GM10266 (cell line): ENCODE measurements at regions not wholly inside any gene's neighbourhood (a gene's known extent, or its start where the extent isn't known, plus 50 kb on each side); places are given as distances from the start of the nearest gene placed in this dataset.

ENCODE experiments used
- DNase-seq: peaks from one replicate; pipeline ENCODE4 v3.0.0; 2012; ENCODE audit errors: extremely low spot score
- TF ChIP-seq, protein P1 (sequence below): IDR thresholded peaks from 2 replicates; pipeline ENCODE4 v1.5.1; 2012; ENCODE audit warnings: mild to moderate bottlenecking, low read depth; ENCODE audit not compliant: control insufficient read depth, insufficient read depth; ENCODE audit errors: missing control alignments

- DNase-seq, result no peak
- TF ChIP-seq, protein P1, sequence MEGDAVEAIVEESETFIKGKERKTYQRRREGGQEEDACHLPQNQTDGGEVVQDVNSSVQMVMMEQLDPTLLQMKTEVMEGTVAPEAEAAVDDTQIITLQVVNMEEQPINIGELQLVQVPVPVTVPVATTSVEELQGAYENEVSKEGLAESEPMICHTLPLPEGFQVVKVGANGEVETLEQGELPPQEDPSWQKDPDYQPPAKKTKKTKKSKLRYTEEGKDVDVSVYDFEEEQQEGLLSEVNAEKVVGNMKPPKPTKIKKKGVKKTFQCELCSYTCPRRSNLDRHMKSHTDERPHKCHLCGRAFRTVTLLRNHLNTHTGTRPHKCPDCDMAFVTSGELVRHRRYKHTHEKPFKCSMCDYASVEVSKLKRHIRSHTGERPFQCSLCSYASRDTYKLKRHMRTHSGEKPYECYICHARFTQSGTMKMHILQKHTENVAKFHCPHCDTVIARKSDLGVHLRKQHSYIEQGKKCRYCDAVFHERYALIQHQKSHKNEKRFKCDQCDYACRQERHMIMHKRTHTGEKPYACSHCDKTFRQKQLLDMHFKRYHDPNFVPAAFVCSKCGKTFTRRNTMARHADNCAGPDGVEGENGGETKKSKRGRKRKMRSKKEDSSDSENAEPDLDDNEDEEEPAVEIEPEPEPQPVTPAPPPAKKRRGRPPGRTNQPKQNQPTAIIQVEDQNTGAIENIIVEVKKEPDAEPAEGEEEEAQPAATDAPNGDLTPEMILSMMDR, result no peak
These were observed 812.6 kb downstream of the MCTP2 start for GRCh38 chr15:95043933-95044313.

GRCh38 chr15:95044745-95045417 is 813.5 kb downstream of the MCTP2 start:
- DNase-seq, result no peak
- TF ChIP-seq, protein P1, result no peak

DNA sequence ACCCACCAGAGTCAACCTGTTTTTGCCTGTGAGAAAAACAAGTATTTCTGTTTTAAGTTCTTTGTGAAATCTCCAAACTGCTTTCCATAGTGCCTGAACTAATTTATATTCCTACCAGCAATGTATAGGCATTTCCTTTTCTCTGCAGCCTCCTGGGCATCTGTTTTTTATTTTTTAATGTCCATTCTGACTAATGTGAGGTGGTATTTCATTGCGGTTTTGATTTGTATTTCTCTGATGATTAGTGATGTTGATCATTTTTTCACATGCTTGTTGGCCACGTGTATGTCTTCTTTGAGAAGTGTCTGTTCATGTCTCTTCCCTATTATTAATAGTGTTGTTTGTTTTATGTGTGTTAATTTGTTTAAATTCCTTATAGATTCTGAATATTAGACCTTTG is 820.5 kb downstream of the MCTP2 start:
- DNase-seq, result no peak
- TF ChIP-seq, protein P1, result no peak

DNA sequence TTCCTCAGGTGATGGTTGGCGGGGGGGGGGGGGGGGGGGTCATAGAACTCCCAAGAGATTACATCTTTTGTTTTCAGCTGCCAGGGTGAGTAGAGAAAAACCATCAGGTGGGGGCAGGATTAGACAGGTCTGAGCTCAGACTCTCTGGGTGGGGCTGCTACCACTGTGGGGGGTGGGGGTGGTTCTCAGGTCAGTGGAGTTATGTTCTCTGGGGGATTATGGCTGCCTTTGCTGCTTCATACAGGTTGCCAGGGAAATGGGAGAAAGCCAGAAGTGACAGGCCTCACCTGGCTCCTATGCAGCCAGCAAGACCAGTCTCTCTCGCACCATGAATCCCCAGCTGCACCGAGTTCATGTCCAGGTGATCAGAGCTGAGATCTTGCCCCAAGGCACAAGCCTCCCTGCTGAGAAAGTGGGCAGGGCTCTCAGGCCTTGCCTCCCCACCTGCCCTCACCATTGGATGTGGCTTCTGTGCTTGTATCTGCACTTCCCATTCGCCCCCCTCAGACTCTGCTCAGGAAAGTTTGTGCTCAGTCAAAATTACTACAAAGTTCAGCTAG is 828.1 kb downstream of the MCTP2 start:
- TF ChIP-seq, protein P1, result no peak
- no peak for DNase-seq

GRCh38 chr15:95068701-95069521 is 837.5 kb downstream of the MCTP2 start:
- no peak for DNase-seq
- TF ChIP-seq, protein P1, result no peak

DNA sequence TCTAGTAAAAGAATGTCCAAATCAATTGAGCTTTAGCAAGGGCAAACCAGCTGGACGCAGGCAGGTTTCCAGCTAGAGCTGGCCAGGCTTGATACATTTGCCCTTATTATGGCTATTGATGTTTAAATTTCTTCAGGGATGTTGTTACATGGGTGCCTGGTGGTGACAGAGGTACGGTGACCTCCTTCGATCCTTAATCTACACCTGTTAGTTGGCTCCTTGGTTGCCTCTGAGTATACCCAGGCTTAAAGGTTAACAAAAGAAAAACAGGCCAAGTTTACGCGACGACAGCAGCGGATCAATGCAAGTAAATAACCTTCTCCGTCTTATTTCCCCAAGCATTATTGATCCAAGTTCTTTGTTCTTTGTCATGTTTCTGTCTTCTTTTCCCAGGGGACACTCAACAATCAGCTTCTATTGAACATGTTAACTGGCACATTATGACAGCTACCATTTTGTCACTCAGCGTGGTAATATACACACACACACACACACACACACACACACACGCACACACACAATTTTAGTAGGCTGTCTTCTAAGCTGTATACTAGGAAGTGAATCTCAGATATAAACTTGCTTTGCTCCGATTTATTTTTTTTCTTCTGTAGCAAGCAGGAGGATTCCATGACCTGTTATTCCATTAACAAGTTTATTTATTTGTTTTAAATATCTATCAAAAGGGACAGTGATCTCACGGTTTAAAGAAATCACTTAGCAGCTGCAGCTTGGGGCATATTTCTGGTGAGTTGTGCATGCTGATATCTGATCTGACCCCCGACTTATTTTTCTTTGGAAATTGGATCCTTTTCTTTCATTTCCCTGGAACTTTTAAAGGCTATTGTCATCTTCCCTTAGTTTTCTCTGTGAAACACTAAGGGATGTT is 844.7 kb downstream of the MCTP2 start:
- TF ChIP-seq, protein P1, result no peak

More for the DNA sequence above, 844.7 kb downstream of the MCTP2 start:
- no peak for DNase-seq
